Activated CD8-positive, alpha-beta memory T cell treated with anti-CD3 and anti-CD28 coated beads for 24 hours (primary cell): ENCODE measurements at regions not wholly inside any gene's neighbourhood (a gene's known extent, or its start where the extent isn't known, plus 50 kb on each side); places are given as distances from the start of the nearest gene placed in this dataset.
"Not testable (repeated sequence)": the region's sequence is repeated elsewhere in the genome, so short reads cannot be mapped to it uniquely, and the experiment has no call there.

Experiments
- DNase-seq: peaks from one replicate; pipeline ENCODE4 v3.0.0-alpha.2; 2020

DNA sequence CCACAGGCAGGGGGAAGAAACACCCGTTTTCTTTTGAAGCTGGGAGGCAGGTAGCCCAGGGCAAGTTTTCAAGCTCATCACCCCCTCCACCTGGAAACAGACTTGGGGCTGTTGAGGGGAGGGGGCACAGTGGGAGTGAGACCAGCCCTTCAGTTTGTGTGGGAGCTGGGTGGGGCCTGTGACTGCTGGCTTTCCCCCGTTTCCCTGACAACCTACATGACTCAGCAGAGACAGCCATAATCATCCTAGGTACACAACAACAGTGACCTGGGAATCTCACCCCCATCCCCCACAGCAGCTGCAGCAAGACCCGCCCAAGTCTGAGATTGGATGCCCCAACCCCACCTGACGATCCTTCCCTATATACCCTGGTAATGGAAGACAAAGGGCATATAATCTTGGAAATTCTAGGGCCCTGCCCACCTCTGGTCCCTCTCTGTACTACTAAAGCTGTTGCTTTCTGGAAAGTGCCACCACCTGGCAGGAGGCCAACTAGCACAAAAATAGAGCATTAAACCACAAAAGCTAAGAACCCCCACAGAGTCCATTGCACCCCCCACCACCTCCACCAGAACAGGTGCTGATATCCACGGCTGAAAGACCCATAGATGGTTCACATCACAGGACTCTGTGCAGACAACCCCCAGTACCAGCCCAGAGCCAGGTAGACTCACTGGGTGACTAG, 422.2 kb upstream of the SGO1 start:
- DNase-seq = no peak

DNA sequence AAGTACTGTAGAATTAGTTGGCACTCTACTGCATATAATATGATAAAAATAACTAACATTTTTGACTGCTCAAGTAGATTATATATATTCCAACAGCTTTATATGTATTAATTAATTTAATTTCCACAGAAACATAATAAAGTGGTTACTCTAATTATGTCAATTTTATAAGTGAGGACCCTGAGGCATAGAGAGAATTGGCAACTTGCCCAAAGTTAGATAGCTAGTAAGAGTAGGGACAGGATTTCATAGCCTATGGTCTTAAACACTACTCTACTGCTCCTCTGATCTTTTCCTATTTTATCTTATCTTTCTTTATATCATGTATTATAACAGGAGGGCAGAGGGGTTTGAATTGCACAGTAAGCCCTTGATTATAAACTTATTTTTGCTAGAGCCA, 418.7 kb upstream of the SGO1 start:
- DNase-seq = no peak

DNA sequence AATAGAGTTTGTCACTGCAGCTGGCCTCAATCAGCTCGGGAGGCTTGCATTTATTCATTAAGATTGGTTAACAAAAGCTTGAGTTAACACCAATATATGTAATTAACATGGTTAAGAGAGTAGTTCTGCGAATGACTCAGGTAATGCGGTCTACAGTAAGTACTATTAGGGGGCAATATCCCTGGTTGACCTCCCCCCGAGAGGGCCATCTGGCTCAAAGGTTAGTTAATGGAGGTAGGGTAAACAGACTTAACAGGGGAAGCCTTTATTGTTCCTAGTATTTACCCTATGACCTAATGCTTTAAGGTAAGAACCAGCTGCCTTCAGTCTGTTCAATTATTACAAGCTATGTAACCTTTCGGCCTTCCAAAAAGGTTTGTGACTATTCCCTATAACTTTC, 403.3 kb upstream of the SGO1 start:
- no peak for DNase-seq

DNA sequence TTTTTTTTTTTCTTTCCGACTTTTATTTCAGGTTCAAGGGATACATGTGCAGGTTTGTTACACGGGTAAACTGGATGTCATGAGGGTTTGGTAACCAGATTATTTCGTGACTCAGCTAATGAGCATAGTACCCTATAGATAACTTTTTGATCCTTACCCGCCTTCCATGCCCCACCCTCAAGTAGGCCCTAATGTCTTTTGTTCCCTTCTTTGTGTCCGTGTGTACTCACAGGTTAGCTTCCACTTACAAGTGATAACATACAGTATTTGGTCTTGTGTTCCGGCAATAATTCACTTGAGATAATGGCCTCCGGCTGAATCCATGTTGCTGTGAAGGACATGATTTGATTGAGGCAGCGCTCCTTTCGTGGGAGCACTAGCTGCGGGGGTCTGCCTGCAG, 402.8 kb upstream of the SGO1 start:
- DNase-seq = no peak

DNA sequence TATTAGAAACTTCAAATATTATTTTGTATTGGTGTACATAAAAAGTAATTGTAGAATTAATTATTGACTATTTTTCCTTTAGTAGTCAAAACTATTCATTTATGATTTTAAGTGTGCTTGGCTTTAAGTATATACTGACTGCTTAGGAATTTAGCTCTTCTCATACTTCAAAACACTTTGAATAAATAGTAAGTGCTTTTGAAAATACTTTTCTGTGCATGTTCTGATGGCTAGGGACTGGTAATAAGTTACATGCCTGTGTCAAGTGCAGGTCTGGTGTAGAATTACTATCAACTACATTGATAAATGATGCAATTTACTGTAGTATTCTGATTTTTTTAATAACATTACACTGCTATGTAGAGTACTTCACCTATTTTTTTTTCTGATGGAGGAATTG, 397.6 kb upstream of the SGO1 start:
- DNase-seq = no peak

DNA sequence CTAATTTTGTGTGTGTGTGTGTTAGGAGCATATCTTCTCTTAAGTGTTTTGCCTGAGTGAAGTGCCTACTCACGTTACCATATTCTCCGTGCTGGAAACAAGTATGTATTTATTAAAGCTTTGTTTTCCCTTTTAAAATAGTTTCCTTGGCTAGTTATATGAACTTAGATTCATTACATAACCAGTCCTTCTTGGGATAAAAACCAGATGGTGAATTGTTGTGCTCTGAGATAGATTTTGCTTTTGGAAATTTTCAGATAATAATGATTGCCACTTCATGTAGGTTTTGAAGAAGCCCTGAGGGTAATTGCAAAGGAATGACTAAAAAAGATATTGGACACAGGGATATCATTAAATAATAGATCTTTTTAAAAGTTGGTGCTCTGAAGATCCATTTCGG, 390.2 kb upstream of the SGO1 start:
- DNase-seq = no peak

DNA sequence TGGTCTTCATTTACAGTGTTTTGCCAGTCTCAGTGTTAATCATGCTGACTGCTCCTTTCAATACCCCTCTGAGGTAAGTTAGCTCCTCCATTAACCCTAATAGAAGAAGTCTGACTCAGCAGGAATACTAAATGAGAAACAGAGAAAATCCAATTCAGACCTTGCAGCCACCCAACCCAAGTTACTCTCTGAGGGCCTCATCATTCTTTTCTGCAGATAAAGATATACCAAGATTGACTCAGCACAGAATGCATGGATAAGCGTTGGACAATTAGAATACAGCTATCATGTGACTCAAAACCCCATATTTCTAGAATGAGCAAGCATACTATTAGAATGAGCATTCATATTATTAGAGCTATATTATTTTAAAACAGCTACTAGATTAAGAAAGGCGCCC, 389.1 kb upstream of the SGO1 start:
- DNase-seq = no peak

DNA sequence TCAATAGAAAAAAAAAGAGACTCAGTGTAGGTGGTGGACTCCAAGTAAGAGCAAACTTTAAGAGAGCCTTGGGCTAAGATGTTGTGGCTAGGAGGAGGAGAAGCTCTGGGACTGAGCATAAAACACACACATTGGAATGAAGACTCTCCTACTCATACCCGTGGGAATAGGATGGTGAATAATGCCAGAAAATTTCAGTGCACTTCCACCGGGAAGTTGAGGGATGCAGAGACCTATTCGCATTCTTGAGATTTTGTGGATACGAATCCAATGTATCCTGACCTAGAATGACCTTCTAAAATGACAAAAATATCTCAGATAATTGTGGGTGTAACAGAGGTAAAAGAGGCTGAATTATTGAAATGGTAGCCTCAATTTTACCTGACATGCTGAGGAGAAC, 388.7 kb upstream of the SGO1 start:
- DNase-seq = no peak

DNA sequence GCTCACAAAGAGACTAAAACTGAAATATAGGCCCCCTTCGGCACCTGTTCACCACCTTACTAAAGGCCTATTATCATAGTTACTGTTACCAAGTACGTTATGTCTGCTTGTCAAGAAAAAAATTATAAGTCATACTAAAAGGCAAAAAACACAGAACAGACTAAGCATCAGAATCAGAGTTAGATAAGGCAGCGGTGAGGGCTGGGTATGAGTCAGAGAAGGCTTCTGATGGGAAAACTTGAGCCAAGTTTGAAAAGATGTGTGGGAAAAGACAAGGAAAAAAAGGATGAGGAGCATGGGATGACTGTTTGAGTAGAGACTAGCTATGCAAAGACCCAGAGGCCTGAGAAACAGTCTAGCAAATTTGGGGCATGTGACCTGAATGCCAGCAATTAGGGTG, 387.2 kb upstream of the SGO1 start:
- DNase-seq = no peak

DNA sequence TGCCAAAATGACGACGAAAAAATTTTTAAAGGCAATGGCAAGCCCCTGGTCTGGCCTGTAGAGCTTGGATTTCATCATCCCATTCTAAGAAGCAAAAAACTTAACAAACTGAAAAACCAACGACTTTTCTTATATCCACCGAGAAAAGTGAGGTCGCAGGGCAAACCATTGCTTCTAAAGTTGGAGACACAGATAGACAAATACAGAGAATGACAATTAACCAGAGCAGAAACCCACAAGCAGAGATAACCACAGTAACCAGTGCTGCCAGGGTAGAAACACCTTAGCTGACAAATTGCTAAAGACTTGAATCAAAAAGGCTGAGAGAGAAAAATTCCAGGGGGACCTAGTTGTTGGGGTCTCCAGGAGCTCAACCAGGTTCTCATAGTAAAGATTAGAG, 386.5 kb upstream of the SGO1 start:
- no peak for DNase-seq

DNA sequence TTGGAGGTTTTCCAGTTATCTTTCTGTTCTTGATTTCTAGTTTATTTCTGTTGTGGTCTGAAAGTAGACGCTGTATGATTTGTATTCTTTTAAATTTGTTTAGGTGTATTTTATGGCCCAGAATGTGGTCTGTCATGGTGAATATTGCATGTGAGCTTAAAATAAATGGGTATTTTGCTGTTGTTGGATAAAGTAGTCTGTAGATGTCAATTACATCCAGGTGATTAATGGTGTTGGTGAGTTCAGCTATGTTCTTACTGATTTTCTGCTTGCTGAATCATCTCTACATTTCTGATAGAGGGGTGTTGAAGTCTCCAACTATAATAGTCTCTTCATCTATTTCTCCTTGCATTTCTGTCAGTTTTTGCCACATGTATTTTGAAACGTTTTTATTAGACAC, 383.3 kb upstream of the SGO1 start:
- no peak for DNase-seq

DNA sequence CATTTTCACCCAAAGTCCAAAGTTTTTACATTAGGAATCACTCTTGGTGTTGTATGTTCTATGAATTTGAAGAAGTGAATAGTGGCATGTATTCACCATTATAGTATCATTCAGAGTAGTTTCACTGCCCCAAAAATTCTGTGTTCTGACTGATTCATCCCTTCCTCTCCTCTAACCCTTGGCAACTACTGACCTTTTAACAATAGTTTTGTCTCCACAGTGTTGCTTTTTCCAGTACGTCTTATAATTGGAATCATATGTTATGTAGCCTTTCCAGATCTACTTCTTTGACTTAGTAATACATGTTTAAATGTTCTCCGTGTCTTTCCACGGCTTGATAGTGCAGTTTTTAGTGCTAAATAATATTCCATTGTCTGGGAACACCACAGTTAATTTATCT, 379.0 kb upstream of the SGO1 start:
- no peak for DNase-seq

DNA sequence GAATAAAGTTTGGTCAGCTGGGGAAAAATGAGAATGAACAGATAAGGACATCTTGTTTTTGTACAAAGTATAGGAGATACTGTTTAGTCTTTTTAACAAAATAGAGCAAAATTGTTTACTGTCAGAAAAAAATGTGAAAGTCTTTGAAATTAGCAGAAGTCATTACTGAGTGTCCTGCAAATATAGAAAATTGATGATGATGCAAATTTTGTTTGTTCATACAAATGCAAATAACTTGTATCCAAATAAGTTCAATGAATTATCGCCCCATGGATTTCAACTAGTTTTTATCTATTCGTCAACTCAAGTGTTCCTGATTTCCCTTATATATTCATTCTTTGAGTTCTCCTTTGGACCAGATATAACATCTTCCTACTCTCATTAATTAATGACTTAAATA, 378.0 kb upstream of the SGO1 start:
- no peak for DNase-seq

DNA sequence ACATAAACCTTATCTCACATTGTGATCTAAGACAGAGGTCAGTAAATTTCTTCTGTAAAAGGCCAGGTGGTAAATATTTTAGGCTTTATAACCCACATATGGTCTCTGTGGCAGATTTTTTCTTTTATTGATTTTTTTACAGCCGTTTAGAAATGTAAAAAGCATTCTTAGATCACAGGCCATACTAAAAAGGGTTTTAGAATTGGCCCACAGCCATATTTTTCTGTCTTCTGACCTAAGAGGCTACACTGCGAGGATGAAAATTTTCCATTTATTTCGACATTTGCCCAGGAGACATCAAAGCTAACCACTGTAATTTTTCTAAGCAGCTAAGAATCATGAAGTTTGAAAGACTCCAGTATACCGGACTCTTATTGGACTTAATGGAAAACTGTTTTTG, 377.2 kb upstream of the SGO1 start:
- DNase-seq = no peak

DNA sequence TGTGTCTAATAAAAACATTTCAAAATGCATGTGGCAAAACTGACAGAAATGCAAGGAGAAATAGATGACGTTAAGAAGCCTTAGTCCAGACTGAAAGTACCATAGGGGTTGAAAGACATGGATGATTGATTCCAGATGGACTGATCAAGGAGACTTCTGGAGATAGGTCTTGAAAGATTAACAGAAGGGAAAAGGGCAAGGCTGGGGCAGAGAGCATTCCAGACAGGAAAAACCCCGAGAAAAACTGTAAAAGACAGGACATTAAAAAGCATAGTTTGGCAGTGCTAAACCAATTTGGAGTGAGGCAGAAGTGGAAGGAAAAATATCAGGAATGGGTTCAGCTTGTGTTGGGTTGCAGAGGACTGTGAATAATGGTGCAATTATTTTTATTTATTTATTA, 375.2 kb upstream of the SGO1 start:
- DNase-seq = no peak

DNA sequence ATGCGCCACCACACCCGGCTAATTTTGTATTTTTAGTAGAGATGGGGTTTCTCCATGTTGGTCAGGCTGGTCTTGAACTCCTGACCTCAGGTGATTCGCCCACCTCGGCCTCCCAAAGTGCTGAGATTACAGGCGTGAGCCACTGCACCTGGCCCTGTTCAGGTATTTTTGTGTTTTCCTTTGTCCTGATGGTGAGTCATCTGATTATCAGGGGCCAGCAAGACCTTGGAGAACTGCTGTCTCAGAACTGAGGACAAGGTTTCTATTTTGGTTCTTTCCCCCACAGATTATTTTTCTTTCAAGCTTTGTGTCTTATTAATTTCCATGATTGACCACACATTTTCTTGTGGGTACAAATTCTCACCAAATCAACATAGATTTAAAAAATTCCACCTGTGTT, 374.4 kb upstream of the SGO1 start:
- DNase-seq = not testable (repeated sequence)

DNA sequence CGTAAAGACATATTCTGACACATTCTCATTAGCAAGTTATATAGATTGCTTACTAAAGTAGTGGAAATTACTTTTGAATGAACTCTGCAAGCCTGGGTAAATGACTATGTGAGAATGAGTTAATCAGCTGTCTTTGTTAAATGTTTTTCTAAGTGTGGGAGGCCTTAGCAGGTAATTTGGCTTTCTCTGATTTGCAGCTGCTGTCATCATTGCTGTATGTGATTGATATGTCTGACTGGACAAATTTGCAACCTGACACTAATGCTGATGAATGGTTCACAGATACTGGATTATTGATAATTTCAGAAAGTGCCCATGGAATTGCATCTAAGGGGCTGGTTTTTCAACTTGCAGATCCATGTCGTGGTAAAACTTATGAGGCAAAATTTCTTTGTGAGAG, 372.2 kb upstream of the SGO1 start:
- no peak for DNase-seq

DNA sequence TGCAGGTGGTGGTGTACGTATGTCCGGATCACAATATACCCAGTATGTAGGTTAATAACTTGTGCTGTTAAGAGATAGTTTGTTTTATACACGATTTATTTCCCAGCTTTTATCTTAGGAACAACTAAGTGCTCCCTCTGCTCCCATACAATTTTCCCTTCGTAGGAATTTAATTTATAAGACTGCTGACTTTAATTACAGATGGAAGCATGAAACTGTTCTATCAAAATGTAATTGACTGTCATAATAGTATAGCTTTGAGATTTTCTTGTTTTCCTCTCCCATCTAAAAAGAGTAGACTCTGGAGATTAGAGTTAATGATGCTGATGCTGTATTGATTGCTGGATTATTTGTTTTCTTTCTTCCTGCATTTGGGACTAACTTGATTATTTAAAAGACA, 370.7 kb upstream of the SGO1 start:
- no peak for DNase-seq

DNA sequence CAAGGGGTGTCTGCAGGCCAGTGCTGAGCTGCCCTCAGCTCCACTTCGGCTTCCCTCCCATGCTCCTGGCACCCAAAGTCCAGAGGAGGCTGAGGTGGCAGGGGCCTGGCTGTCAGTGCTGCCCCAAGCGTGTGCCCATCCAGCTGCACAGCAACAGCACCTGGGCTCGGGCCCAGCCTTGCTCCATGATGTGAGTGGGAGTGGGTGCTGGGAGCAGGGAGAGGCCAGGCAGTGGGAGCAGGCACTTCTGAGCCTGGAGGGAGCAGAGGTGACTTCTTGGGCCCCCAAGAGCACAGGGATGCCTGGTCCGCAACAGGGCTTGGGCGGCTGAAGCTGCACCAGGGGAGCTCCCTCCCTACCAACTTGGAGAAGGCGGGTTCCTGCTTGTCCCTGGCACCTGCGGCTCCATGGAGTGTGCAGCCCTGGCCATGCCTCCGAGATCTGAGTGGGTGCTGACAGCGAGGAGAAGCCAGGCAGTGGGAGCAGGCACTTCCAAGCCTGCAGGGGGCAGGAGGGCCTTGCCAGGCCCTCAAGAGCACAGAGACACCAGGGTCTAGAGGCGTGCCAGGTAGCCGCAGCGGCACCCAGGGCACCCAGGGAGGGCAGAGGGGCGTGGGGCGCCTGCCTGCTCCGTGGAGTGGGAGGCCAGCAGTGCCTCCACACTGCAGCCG, 366.7 kb upstream of the SGO1 start:
- DNase-seq = no peak

DNA sequence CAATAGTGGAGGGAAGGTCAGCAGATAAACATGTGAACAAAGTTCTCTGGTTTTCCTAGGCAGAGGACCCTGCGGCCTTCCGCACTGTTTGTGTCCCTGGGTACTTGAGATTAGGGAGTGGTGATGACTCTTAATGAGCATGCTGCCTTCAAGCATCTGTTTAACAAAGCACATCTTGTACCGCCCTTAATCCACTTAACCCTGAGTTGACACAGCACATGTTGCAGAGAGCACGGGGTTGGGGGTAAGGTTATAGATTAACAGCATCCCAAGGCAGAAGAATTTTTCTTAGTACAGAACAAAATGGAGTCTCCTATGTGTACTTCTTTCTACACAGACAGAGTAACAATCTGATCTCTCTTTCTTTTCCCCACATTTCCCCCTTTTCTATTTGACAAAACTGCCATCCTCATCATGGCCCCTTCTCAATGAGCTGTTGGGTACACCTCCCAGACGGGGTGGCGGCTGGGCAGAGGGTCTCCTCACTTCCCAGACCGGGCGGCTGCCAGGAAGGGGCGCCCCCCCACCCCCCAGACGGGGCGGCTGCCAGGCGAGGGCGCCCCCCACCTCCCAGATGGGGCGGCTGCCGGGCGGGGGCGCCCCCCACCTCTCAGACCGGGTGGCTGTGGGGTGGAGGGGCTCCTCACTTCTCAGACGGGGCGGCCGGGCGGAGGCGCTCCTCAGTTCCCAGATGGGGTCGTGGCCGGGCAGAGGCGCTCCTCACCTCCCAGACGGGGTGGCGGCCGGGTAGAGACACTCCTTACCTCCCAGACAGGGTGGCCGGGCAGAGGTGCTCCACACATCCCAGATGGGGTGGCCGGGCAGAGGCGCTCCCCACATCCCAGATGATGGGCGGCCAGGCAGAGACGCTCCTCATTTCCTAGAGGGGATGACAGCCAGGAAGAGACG, 361.6 kb upstream of the SGO1 start:
- DNase-seq = not testable (repeated sequence)

DNA sequence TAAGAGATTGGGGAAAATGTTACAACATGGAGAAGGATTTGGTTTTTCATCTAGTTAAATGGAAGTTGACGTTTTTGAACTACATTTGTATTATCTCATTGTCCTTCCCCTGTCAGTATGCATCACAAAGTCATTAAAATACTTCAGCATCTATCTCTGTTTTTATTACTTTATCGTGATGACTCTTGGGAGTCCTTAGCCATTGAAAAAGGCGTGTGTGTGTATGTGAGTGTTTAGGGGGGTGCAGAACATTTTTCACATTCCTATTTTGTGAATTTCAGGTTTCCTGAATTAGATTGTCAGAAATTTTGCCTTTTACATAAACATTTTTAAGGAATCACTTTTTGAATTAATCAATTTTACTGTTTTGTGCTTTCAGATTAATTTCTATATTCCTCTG, 360.6 kb upstream of the SGO1 start:
- DNase-seq = no peak

DNA sequence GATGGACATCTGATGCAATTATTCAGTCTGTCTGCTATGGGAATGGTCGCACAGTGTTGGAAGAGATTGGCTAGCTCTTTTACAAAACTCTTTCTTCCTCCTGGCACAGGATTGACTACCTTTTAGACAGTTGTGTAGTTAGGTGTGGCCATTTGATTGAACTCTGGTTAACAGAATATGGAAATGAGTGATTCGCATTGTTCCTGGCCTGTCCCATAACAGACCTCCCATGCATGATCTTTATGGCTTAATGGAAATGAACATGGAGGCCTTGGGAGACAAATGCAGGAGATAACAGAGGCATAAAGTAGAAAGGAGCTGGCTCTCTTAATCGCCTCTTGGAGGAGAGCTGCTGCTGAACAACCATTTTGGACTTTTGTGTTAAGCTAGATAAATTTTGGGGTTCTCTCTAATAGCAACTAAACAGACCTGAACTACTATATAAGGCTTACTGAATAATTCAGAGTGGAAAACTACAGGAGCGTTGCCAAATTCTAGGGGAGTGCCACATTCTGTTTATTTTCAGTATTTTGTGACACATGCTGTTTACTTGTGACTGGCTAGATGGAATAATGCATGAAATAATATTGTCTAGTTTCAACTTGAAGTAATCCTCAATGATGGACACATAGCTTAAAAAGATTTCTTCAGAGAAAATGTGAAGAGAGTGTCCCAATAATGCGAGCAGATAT, 357.7 kb upstream of the SGO1 start:
- no peak for DNase-seq

DNA sequence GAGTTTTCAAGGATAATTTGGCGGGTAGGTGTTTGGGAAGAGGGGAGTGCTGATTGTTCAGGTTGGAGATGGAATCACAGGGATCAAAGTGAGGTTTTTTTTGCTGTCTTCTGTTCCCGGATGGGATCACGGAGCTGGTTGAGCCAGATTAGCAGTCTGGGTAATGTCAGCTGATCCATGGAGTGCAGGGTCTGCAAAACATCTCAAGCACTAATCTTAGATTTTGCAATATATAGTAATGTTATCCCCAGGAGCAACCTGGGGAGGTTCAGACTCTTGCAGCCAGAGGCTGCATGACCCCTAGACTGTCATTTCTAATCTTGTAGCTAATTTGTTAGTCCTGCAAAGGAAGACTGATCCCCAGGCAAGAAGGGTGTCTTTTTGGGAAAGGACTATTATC, 354.1 kb upstream of the SGO1 start:
- no peak for DNase-seq

DNA sequence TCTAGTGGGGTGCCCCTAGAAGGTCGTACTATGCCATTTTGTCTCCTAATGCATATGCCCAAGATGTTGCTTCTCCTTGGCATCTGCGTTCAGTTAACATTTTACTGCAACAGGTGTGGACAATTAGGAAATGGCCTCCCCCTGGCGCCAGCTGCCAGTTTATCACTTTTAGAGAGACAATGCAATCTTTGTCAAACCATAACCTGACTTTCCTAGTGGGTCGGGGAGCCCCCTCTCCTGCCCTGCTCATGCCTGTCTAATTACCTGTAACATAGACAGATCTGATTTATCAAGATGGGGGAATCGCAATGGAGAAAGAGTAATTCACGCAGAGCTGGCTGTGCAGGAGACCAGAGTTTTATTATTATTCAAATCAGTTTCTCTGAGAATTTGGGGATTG, 353.7 kb upstream of the SGO1 start:
- DNase-seq = no peak
